ENCODE measurements at regions not wholly inside any gene's neighbourhood (a gene's known extent, or its start where the extent isn't known, plus 50 kb on each side); places are given as distances from the start of the nearest gene placed in this dataset.

GRCh38 chr5:106827061-106827460 lies 843.7 kb downstream of the EFNA5 start:
- TF ChIP-seq CTCF (IDR thresholded peaks at IDR 0.05; ENCODE audit: low read length) = no peak
- no peak for TF ChIP-seq EZH2 (IDR thresholded peaks at IDR 0.05; ENCODE audit: borderline replicate concordance, low read length)
